K562 (cell line): ENCODE measurements at regions not wholly inside any gene's neighbourhood (a gene's known extent, or its start where the extent isn't known, plus 50 kb on each side); places are given as distances from the start of the nearest gene placed in this dataset.

ENCODE experiments used
- ATAC-seq: fragments of 200-7000 bp; cut with Tn5 transposase; 3 replicates; pipeline ENCODE4 v1.9.1; 2020; ENCODE audit warnings: moderate library complexity
- BruUV-seq: library from RNA; stranded (reverse); fragments of 400-500 nt; replicated peaks from 2 replicates; lab custom pipeline; 2021; lab: Mats Ljungman, UMichigan
- CTCF ChIA-PET: fragments of 300-600 bp; formaldehyde crosslinking; extraction: SDS; loops from one replicate; lab custom pipeline; 2021; ENCODE audit warnings: low intra/inter-chr PET ratio; lab: Yijun Ruan, JAX
- POLR2A ChIA-PET: fragments of 300-600, 350-650 bp; sonication (Branson Sonifier 250); formaldehyde crosslinking; extraction: SDS; loops from one replicate; lab custom pipeline; 2021; ENCODE audit warnings: antibody characterized with exemption, inconsistent platforms; lab: Yijun Ruan, JAX
- DNase-seq, 4 experiments: peaks; one replicate each; pipeline versions ENCODE4 v3.0.0 to v3.0.0-alpha.2; 2011 to 2018; ENCODE audit warnings: low spot score in 3 of 4, mixed read lengths in 3 of 4; ENCODE audit errors: extremely low read depth in 1 of 4
- FAIRE-seq: peaks from 2 replicates; lab custom pipeline; 2011; peaks lifted over from hg19 to GRCh38; lab: Jason Lieb, UNC
- H2AFZ ChIP-seq: 2 replicates; pipeline ENCODE4 v1.6.0; 2011; ENCODE audit warnings: low read depth, low read length, control low read depth, inconsistent platforms
- H3K27ac ChIP-seq: fragments of 200-600 bp; 3 replicates; pipeline ENCODE4 v1.8.0; 2011; ENCODE audit warnings: low read depth, mild to moderate bottlenecking, control low read depth, inconsistent platforms, low read length, moderate library complexity, mixed read lengths; ENCODE audit errors: extremely low read depth
- H3K27me3 ChIP-seq, 2 experiments: fragments of 300-600 bp in 1 of 2; 2 replicates in 1 of 2; 3 replicates in 1 of 2; pipeline versions ENCODE4 v1.6.0 to v1.8.0; 2011; ENCODE audit warnings: inconsistent platforms in 2 of 2, low read length in 2 of 2, mild to moderate bottlenecking in 1 of 2, mixed read lengths in 1 of 2, moderate library complexity in 1 of 2; ENCODE audit not compliant: control insufficient read depth in 2 of 2, insufficient read depth in 2 of 2
- H3K36me3 ChIP-seq: fragments of 300-600 bp; 3 replicates; pipeline ENCODE4 v1.8.0; 2011; ENCODE audit warnings: mild to moderate bottlenecking, low read length, inconsistent platforms; ENCODE audit not compliant: control insufficient read depth, insufficient read depth
- H3K4me1 ChIP-seq, 2 experiments: fragments of 200-600 bp in 1 of 2; replicated peaks in 1 of 2; 2 replicates in 1 of 2; 3 replicates in 1 of 2; pipeline versions ENCODE4 v1.5.1 to v1.8.0; 2011; ENCODE audit warnings: inconsistent platforms in 2 of 2, low read length in 2 of 2, mild to moderate bottlenecking in 1 of 2, mixed read lengths in 1 of 2, moderate library complexity in 1 of 2; ENCODE audit not compliant: control insufficient read depth in 2 of 2, insufficient read depth in 2 of 2
- H3K4me2 ChIP-seq: 2 replicates; pipeline ENCODE4 v1.6.1; 2011; ENCODE audit warnings: low read length, control low read depth, inconsistent platforms, mixed read lengths; ENCODE audit not compliant: insufficient read depth
- H3K4me3 ChIP-seq: fragments of 200-600 bp; sonication (generic), shearing (Covaris generic); 2 replicates; pipeline ENCODE4 v1.5.1; 2016; ENCODE audit warnings: control low read depth, inconsistent platforms
- H3K79me2 ChIP-seq: fragments of 200-600 bp; 3 replicates; pipeline ENCODE4 v1.8.0; 2011; ENCODE audit warnings: low read length, inconsistent platforms; ENCODE audit not compliant: control insufficient read depth, insufficient read depth
- H3K9ac ChIP-seq, 2 experiments: 2 replicates each; pipeline versions ENCODE4 v1.6.0 to v1.6.1; 2011; ENCODE audit warnings: low read depth in 2 of 2, low read length in 2 of 2, control low read depth in 1 of 2, inconsistent platforms in 1 of 2, mild to moderate bottlenecking in 1 of 2, mixed read lengths in 1 of 2; ENCODE audit not compliant: insufficient read depth in 1 of 2
- H3K9me1 ChIP-seq: one replicate; pipeline ENCODE4 v1.6.0; 2011; ENCODE audit warnings: inconsistent platforms, mild to moderate bottlenecking, low read length, moderate library complexity; ENCODE audit not compliant: control insufficient read depth, insufficient read depth
- H3K9me3 ChIP-seq: replicated peaks from 2 replicates; pipeline ENCODE4 v1.5.1; 2011; ENCODE audit warnings: low read depth, low read length, inconsistent platforms; ENCODE audit not compliant: control insufficient read depth, insufficient read depth
- H4K20me1 ChIP-seq: replicated peaks from 2 replicates; pipeline ENCODE4 v1.6.1; 2011; ENCODE audit warnings: low read length, inconsistent platforms, mixed read lengths; ENCODE audit not compliant: control insufficient read depth, insufficient read depth
- KDM2B ChIP-seq: fragments of 250-450 bp; sonication (Bioruptor Pico); IDR thresholded peaks from 2 replicates; pipeline ENCODE4 v1.8.0; 2021; ENCODE audit warnings: mild to moderate bottlenecking, moderate library complexity
- PRPF4 ChIP-seq: fragments of 200-400 bp; formaldehyde crosslinking; IDR thresholded peaks from one replicate; pipeline ENCODE4 v1.6.1; 2017; ENCODE audit warnings: low read length, low read depth, mild to moderate bottlenecking; ENCODE audit not compliant: insufficient read depth, poor library complexity, severe bottlenecking
- RBM39 ChIP-seq: fragments of 200-400 bp; formaldehyde crosslinking; optimal IDR thresholded peaks from 2 replicates; pipeline ENCODE3; 2018; ENCODE audit warnings: low read depth, low read length
- SRSF7 ChIP-seq: fragments of 200-400 bp; formaldehyde crosslinking; optimal IDR thresholded peaks from 2 replicates; pipeline ENCODE3; 2017; ENCODE audit warnings: mild to moderate bottlenecking, low read depth, low read length
- ZC3H4 ChIP-seq: sonication (generic); formaldehyde crosslinking; IDR thresholded peaks from 2 replicates; pipeline ENCODE4 v1.9.0; 2021; ENCODE audit warnings: missing genetic modification reagents, borderline replicate concordance
- WGBS: fragments of 100-300 bp; shearing (Covaris generic); methylation state at CpG from one replicate; pipeline ENCODE4 v1.1.6; 2016; ENCODE audit warnings: low coverage, mixed read lengths; ENCODE audit not compliant: insufficient coverage; ENCODE audit errors: missing lambda C conversion rate; 5-methylcytosine and 5-hydroxymethylcytosine counted together
- in situ Hi-C: fragments of 300-500 bp; cut with MboI; formaldehyde crosslinking; loops from 4 replicates; pipeline ENCODE4 v1.15.0; 2018; ENCODE audit warnings: inconsistent platforms, mixed read lengths
- intact Hi-C: fragments of 100-400 bp; cut with micrococcal nuclease; formaldehyde crosslinking; loops from 2 replicates; pipeline ENCODE4 v1.14.2; 2022
- TF ChIP-seq, protein P1 (sequence below): fragments of 450-650 bp; formaldehyde crosslinking; IDR thresholded peaks from 2 replicates; pipeline ENCODE4 v1.4.0; 2022; ENCODE audit warnings: mild to moderate bottlenecking, moderate library complexity
- TF ChIP-seq, protein P2 (sequence below): fragments of 250-450 bp; sonication (Bioruptor Pico); IDR thresholded peaks from 2 replicates; pipeline ENCODE4 v1.4.0; 2020

DNA sequence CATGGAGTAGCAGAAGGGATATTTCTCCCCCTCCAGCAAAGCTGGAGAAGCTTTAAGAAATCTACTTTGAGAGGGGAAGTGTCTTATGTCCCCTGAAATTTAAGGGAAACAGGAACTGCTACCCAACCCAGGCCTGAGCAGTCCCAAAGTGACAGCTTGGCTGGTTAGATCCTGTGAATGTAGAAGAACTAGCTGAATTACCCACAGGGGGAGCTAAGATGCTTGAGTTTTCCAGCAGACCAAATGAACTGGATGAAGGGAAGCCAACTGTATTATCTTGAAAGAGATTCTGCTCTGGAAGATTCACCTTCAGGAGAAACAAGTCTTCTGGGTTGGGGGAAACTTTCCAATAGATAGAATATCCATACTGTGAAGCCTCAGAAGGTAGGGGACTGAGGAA, 303.3 kb upstream of the MMS22L start (continued):
- TF ChIP-seq, protein P1, sequence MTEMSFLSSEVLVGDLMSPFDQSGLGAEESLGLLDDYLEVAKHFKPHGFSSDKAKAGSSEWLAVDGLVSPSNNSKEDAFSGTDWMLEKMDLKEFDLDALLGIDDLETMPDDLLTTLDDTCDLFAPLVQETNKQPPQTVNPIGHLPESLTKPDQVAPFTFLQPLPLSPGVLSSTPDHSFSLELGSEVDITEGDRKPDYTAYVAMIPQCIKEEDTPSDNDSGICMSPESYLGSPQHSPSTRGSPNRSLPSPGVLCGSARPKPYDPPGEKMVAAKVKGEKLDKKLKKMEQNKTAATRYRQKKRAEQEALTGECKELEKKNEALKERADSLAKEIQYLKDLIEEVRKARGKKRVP (CRISPR knock-in tag): no peak
- no peak for TF ChIP-seq PRPF4

DNA sequence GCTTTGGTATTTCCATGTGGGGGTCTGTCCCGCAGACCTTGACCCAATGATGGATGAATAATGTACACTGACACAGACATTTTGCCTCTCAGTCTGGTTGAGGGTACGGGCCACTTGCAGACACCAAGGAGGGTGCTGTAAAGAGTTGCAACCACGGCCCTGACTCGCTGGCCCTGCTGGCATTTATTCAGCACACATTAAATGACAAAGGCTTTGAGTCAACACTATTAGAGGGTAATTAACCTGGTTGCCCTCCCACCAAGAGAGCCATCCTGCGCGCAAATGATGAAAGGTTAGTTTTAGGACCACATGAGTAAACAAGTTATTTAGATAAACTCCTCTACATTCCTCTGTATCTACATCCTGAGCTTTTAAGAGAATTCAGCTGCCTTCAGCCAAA, 308.9 kb upstream of the MMS22L start:
- no peaks in the 10 kb centered on the region for H4K20me1 ChIP-seq
- H3K9ac ChIP-seq: no peak overlapping the region
- ATAC-seq: no peak
- H3K4me2 ChIP-seq: no peak overlapping the region
- H3K79me2 ChIP-seq: no peaks in the 10 kb centered on the region
- H3K9me3 ChIP-seq: no peaks in the 10 kb centered on the region
- no peak for DNase-seq
- H3K27me3 ChIP-seq: no peaks in the 10 kb centered on the region
- FAIRE-seq: no peak
- POLR2A ChIA-PET: no interaction called here
- CTCF ChIA-PET: no interaction called here
- 7% methylated on average over 6 of the region's 6 CpGs for WGBS
- H3K36me3 ChIP-seq: no peaks in the 10 kb centered on the region
- in situ Hi-C loops: no loop called here
- H3K9me1 ChIP-seq: no peaks in the 10 kb centered on the region
- intact Hi-C loops: no loop called here
- no peak overlapping the region for H2AFZ ChIP-seq
- H3K27ac ChIP-seq: no peak overlapping the region
- no TSS peak for BruUV-seq
- no peaks in the 10 kb centered on the region for H3K4me1 ChIP-seq
- TF ChIP-seq, protein P2, sequence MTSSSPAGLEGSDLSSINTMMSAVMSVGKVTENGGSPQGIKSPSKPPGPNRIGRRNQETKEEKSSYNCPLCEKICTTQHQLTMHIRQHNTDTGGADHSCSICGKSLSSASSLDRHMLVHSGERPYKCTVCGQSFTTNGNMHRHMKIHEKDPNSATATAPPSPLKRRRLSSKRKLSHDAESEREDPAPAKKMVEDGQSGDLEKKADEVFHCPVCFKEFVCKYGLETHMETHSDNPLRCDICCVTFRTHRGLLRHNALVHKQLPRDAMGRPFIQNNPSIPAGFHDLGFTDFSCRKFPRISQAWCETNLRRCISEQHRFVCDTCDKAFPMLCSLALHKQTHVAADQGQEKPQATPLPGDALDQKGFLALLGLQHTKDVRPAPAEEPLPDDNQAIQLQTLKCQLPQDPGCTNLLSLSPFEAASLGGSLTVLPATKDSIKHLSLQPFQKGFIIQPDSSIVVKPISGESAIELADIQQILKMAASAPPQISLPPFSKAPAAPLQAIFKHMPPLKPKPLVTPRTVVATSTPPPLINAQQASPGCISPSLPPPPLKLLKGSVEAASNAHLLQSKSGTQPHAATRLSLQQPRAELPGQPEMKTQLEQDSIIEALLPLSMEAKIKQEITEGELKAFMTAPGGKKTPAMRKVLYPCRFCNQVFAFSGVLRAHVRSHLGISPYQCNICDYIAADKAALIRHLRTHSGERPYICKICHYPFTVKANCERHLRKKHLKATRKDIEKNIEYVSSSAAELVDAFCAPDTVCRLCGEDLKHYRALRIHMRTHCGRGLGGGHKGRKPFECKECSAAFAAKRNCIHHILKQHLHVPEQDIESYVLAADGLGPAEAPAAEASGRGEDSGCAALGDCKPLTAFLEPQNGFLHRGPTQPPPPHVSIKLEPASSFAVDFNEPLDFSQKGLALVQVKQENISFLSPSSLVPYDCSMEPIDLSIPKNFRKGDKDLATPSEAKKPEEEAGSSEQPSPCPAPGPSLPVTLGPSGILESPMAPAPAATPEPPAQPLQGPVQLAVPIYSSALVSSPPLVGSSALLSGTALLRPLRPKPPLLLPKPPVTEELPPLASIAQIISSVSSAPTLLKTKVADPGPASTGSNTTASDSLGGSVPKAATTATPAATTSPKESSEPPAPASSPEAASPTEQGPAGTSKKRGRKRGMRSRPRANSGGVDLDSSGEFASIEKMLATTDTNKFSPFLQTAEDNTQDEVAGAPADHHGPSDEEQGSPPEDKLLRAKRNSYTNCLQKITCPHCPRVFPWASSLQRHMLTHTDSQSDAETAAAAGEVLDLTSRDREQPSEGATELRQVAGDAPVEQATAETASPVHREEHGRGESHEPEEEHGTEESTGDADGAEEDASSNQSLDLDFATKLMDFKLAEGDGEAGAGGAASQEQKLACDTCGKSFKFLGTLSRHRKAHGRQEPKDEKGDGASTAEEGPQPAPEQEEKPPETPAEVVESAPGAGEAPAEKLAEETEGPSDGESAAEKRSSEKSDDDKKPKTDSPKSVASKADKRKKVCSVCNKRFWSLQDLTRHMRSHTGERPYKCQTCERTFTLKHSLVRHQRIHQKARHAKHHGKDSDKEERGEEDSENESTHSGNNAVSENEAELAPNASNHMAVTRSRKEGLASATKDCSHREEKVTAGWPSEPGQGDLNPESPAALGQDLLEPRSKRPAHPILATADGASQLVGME (CRISPR knock-in tag): no peak
- TF ChIP-seq RBM39 (no peak), SRSF7 (no peak), KDM2B (CRISPR knock-in tag) (no peak), ZC3H4 (CRISPR knock-in tag) (no peak)
- TF ChIP-seq, all 486 proteins: peak for 0
- no peak overlapping the region for H3K4me3 ChIP-seq
